Activated B cell treated with CpG ODN at 0.5 μM for 24 hours (primary cell): ENCODE measurements at regions not wholly inside any gene's neighbourhood (a gene's known extent, or its start where the extent isn't known, plus 50 kb on each side); places are given as distances from the start of the nearest gene placed in this dataset.

ENCODE experiments used
- ATAC-seq: fragments of 200-7000 bp; cut with Tn5 transposase; one replicate; pipeline ENCODE4 v1.10.0; 2021; ENCODE audit warnings: low read depth, mild to moderate bottlenecking, moderate library complexity
- CTCF ChIA-PET: fragments of 350-600 bp; sonication (Branson Sonifier 250); formaldehyde crosslinking; loops from one replicate; lab custom pipeline; 2021; ENCODE audit warnings: antibody characterized with exemption; lab: Charles Lee
- POLR2A ChIA-PET: fragments of 350-600 bp; sonication (Branson Sonifier 250); formaldehyde crosslinking; loops from one replicate; lab custom pipeline; 2021; ENCODE audit warnings: antibody characterized with exemption; lab: Charles Lee
- DNase-seq: peaks from one replicate; pipeline ENCODE4 v3.0.0; 2022
- H3K27ac Mint-ChIP-seq: one replicate; pipeline ENCODE4 v1.8.0; 2020; ENCODE audit warnings: mixed read lengths
- H3K27me3 Mint-ChIP-seq: one replicate; pipeline ENCODE4 v1.8.0; 2021; ENCODE audit warnings: mixed read lengths
- H3K36me3 Mint-ChIP-seq: one replicate; pipeline ENCODE4 v1.8.0; 2021; ENCODE audit warnings: low read depth, mixed read lengths
- H3K4me1 Mint-ChIP-seq: one replicate; pipeline ENCODE4 v1.8.0; 2021; ENCODE audit warnings: mixed read lengths
- H3K4me3 Mint-ChIP-seq: one replicate; pipeline ENCODE4 v1.8.0; 2020; ENCODE audit warnings: mild to moderate bottlenecking, mixed read lengths
- H3K9me3 Mint-ChIP-seq: one replicate; pipeline ENCODE4 v1.8.0; 2020; ENCODE audit warnings: mixed read lengths
- CTCF ChIP-seq: fragments of 200-600 bp; IDR thresholded peaks from one replicate; pipeline ENCODE4 v1.8.0; 2022; ENCODE audit warnings: antibody characterized with exemption, mild to moderate bottlenecking
- intact Hi-C: fragments of 100-400 bp; cut with micrococcal nuclease; formaldehyde crosslinking; loops from one replicate; pipeline ENCODE4 v1.15.1; 2024

- DNase-seq: no peak
- Mint-ChIP-seq H3K36me3 (no peaks in the 10 kb centered on the region), H3K4me3 (no peak overlapping the region), H3K27me3 (no peaks in the 10 kb centered on the region), H3K4me1 (peaks cover 16% of the 10 kb centered on the region), H3K27ac (no peak overlapping the region), H3K9me3 (no peaks in the 10 kb centered on the region)
- no peak for TF ChIP-seq CTCF
- CTCF ChIA-PET: no interaction called here
- POLR2A ChIA-PET: no interaction called here
- no peak for ATAC-seq
- intact Hi-C loops: no loop called here
Observed at GRCh38 chrY:21200246-21200645, 310.9 kb upstream of the RBMY1B start.

- CTCF ChIA-PET: interaction anchor here (0.7 kb wide), 1 partner anchor 84 kb away, joined by 3 read pairs; no protein-coding TSS in a partner anchor
- intact Hi-C loops: loop anchor here (1.0 to 5.0 kb wide), 2 partner anchors 8 to 34 kb away; no protein-coding TSS in a partner anchor
- Mint-ChIP-seq H3K4me1 (peaks cover 18% of the 10 kb centered on the region), H3K36me3 (no peaks in the 10 kb centered on the region), H3K9me3 (no peaks in the 10 kb centered on the region), H3K27me3 (no peaks in the 10 kb centered on the region), H3K27ac (peak overlapping the region; percentile 74), H3K4me3 (peak overlapping the region; percentile 81)
- no peak for TF ChIP-seq CTCF
- ATAC-seq (peak; percentile 90), DNase-seq (no peak)
- POLR2A ChIA-PET: interaction anchor here (0.5 to 1.8 kb wide), 7 partner anchors 8 to 124 kb away, joined by 3 to 13 read pairs (median 4); no protein-coding TSS in a partner anchor
Observed at GRCh38 chrY:21227849-21228248, 283.3 kb upstream of the RBMY1B start.

- Mint-ChIP-seq H3K27ac (peak overlapping the region; percentile 94), H3K36me3 (peaks cover 14% of the 10 kb centered on the region), H3K4me3 (peak overlapping the region; percentile 17), H3K27me3 (no peaks in the 10 kb centered on the region), H3K4me1 (peaks cover 68% of the 10 kb centered on the region), H3K9me3 (no peaks in the 10 kb centered on the region)
- intact Hi-C loops: loop anchor here (1.0 to 10.0 kb wide), 5 partner anchors 9 to 665 kb away; partner anchors contain the start of gene EIF1AY
- ChIA-PET POLR2A (interaction anchor here (0.8 to 2.2 kb wide), 7 partner anchors 10 to 665 kb away, joined by 3 to 14 read pairs (median 4); partner anchors contain the start of gene EIF1AY), CTCF (interaction anchor here (1.3 kb wide), 1 partner anchor 10 kb away, joined by 3 read pairs; no protein-coding TSS in a partner anchor)
- no peak for TF ChIP-seq CTCF
- ATAC-seq (peak; percentile 90), DNase-seq (no peak)
Observed at GRCh38 chrY:21240221-21240620, 270.9 kb upstream of the RBMY1B start.

GRCh38 chrY:21240662-21241310 is 270.4 kb upstream of the RBMY1B start:
- ATAC-seq (peak; percentile 10), DNase-seq (no peak)
- no peak for TF ChIP-seq CTCF
- no peak overlapping the region for H3K4me3 Mint-ChIP-seq
- peaks cover 72% of the 10 kb centered on the region for H3K4me1 Mint-ChIP-seq
- ChIA-PET CTCF (interaction anchor here (1.3 kb wide), 1 partner anchor 9 kb away, joined by 3 read pairs; no protein-coding TSS in a partner anchor), POLR2A (interaction anchor here (0.8 to 2.2 kb wide), 7 partner anchors 9 to 665 kb away, joined by 3 to 14 read pairs (median 4); partner anchors contain the start of gene EIF1AY)
- intact Hi-C loops: loop anchor here (1.0 to 10.0 kb wide), 5 partner anchors 9 to 666 kb away; partner anchors contain the start of gene EIF1AY
- peak overlapping the region; percentile 94 for H3K27ac Mint-ChIP-seq
- no peaks in the 10 kb centered on the region for H3K27me3 Mint-ChIP-seq
- no peaks in the 10 kb centered on the region for H3K9me3 Mint-ChIP-seq
- peaks cover 14% of the 10 kb centered on the region for H3K36me3 Mint-ChIP-seq

GRCh38 chrY:21242793-21243192 is 268.3 kb upstream of the RBMY1B start:
- intact Hi-C loops: loop anchor here (5.0 to 10.0 kb wide), 2 partner anchors 445 to 668 kb away; partner anchors contain the start of gene EIF1AY
- H3K4me1 Mint-ChIP-seq: peaks cover 72% of the 10 kb centered on the region
- ChIA-PET CTCF (no interaction called here), POLR2A (no interaction called here)
- ATAC-seq: no peak
- TF ChIP-seq CTCF: no peak
- peaks cover 8% of the 10 kb centered on the region for H3K36me3 Mint-ChIP-seq
- no peak overlapping the region for H3K4me3 Mint-ChIP-seq
- H3K27ac Mint-ChIP-seq: peak overlapping the region; percentile 94
- no peaks in the 10 kb centered on the region for H3K27me3 Mint-ChIP-seq
- DNase-seq: no peak
- no peaks in the 10 kb centered on the region for H3K9me3 Mint-ChIP-seq
